ENCODE measurements at regions not wholly inside any gene's neighbourhood (a gene's known extent, or its start where the extent isn't known, plus 50 kb on each side); places are given as distances from the start of the nearest gene placed in this dataset.
"Not testable (repeated sequence)": the region's sequence is repeated elsewhere in the genome, so short reads cannot be mapped to it uniquely, and the experiment has no call there.

- Mint-ChIP-seq H3K4me3 (no peak overlapping the region), H3K4me1 (peaks cover 11% of the 10 kb centered on the region), H3K27ac (peak overlapping the region; percentile 37), H3K27me3 (no peaks in the 10 kb centered on the region), H3K36me3 (ENCODE audit: low read depth) (peaks cover 18% of the 10 kb centered on the region)
- DNase-seq (no peak), ATAC-seq (peak; percentile 14)
- no peaks in the 10 kb centered on the region for H3K9me3 ChIP-seq (ENCODE audit: control insufficient read depth, low read length, poor library complexity, severe bottlenecking)
Observed at GRCh38 chr6:144481527-144481926, 196.4 kb downstream of the UTRN start.

- H3K4me1 Mint-ChIP-seq = peaks cover 9% of the 10 kb centered on the region
- no peaks in the 10 kb centered on the region for H3K9me3 ChIP-seq (ENCODE audit: control insufficient read depth, low read length, poor library complexity, severe bottlenecking)
- H3K27me3 Mint-ChIP-seq = no peaks in the 10 kb centered on the region
- ATAC-seq (peak; percentile 74), DNase-seq (peak; percentile 34 to 54 (median 38))
- H3K27ac Mint-ChIP-seq = no peak overlapping the region
- H3K36me3 Mint-ChIP-seq (ENCODE audit: low read depth) = peaks cover 17% of the 10 kb centered on the region
- no peak overlapping the region for H3K4me3 Mint-ChIP-seq
Observed at GRCh38 chr6:144482142-144482541, 197.0 kb downstream of the UTRN start.

DNA sequence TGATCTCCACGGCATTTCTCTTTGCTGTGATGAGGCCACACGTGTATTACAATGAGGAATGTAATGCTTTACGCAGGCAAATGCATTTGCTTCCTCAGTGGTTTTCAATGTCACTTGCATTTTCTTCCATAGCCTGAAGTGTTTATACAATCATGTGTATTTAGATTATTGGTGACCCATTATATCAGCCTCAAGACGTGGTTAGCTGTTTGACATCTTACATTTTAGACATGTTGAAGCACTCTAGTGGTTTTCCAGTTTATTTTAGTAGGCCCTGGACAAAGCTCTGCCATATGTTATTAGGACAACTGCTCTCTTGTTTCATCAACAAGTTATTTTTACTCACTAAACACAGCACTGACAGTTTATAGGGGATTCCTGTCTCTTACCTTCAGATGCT lies 200.4 kb downstream of the UTRN start:
- H3K27me3 Mint-ChIP-seq = no peaks in the 10 kb centered on the region
- peaks cover 11% of the 10 kb centered on the region for H3K36me3 Mint-ChIP-seq (ENCODE audit: low read depth)
- peaks cover 4% of the 10 kb centered on the region for H3K4me1 Mint-ChIP-seq
- H3K4me3 Mint-ChIP-seq = peak overlapping the region; percentile 25
- H3K9me3 ChIP-seq (ENCODE audit: control insufficient read depth, low read length, poor library complexity, severe bottlenecking) = no peaks in the 10 kb centered on the region
- ATAC-seq = no peak
- H3K27ac Mint-ChIP-seq = no peak overlapping the region
- DNase-seq = no peak

- Mint-ChIP-seq H3K36me3 (ENCODE audit: low read depth) (peaks cover 17% of the 10 kb centered on the region), H3K4me1 (peaks cover 4% of the 10 kb centered on the region), H3K27ac (no peak overlapping the region), H3K27me3 (no peaks in the 10 kb centered on the region), H3K4me3 (no peak overlapping the region)
- no peak for DNase-seq
- ATAC-seq = no peak
- H3K9me3 ChIP-seq (ENCODE audit: control insufficient read depth, low read length, poor library complexity, severe bottlenecking) = no peaks in the 10 kb centered on the region
Observed at GRCh38 chr6:144488590-144488989, 203.5 kb downstream of the UTRN start.

- H3K4me3 Mint-ChIP-seq = no peak overlapping the region
- peaks cover 16% of the 10 kb centered on the region for H3K4me1 Mint-ChIP-seq
- no peak for DNase-seq
- no peak for ATAC-seq
- H3K9me3 ChIP-seq (ENCODE audit: control insufficient read depth, low read length, poor library complexity, severe bottlenecking) = no peaks in the 10 kb centered on the region
- H3K36me3 Mint-ChIP-seq (ENCODE audit: low read depth) = peaks cover 26% of the 10 kb centered on the region
- H3K27ac Mint-ChIP-seq = no peak overlapping the region
- no peaks in the 10 kb centered on the region for H3K27me3 Mint-ChIP-seq
Observed at GRCh38 chr6:144493035-144493910, 208.1 kb downstream of the UTRN start.

- peaks cover 22% of the 10 kb centered on the region for H3K4me1 Mint-ChIP-seq
- ATAC-seq; DNase-seq; H3K27me3 Mint-ChIP-seq; H3K9me3 ChIP-seq (ENCODE audit: control insufficient read depth, low read length, poor library complexity, severe bottlenecking); H3K27ac Mint-ChIP-seq; H3K4me3 Mint-ChIP-seq: not testable (repeated sequence)
- H3K36me3 Mint-ChIP-seq (ENCODE audit: low read depth) = peaks cover 27% of the 10 kb centered on the region
Observed at GRCh38 chr6:144495076-144495475, 209.9 kb downstream of the UTRN start.

DNA sequence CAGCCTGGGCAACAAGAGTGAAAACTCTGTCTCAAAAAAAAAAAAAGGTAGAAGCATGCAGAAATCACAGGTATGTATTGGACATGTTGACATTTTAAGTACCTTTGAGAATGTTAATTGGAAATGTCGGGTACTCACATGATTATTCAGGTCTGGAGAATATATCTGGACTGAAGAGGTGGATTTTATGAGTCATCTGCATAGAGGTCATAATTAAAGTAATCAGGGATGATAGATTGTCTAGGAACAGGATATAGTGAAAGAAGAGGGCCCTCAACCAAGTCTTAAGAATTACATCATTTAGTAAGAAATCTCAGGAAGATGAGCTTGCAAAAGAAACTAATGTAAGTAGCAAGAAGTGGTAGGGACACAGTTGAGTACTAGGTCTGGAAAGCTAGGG lies 212.5 kb downstream of the UTRN start:
- no peaks in the 10 kb centered on the region for H3K9me3 ChIP-seq (ENCODE audit: control insufficient read depth, low read length, poor library complexity, severe bottlenecking)
- ATAC-seq (no peak), DNase-seq (no peak)
- Mint-ChIP-seq H3K27ac (no peak overlapping the region), H3K4me1 (peaks cover 21% of the 10 kb centered on the region), H3K27me3 (no peaks in the 10 kb centered on the region), H3K4me3 (no peak overlapping the region), H3K36me3 (ENCODE audit: low read depth) (peaks cover 16% of the 10 kb centered on the region)

- Mint-ChIP-seq H3K4me3 (no peak overlapping the region), H3K27me3 (no peaks in the 10 kb centered on the region), H3K4me1 (peaks cover 23% of the 10 kb centered on the region), H3K36me3 (ENCODE audit: low read depth) (peaks cover 27% of the 10 kb centered on the region), H3K27ac (no peak overlapping the region)
- no peaks in the 10 kb centered on the region for H3K9me3 ChIP-seq (ENCODE audit: control insufficient read depth, low read length, poor library complexity, severe bottlenecking)
- DNase-seq (no peak), ATAC-seq (no peak)
Observed at GRCh38 chr6:144500892-144501291, 215.8 kb downstream of the UTRN start.

GRCh38 chr6:144505214-144505613 lies 220.1 kb downstream of the UTRN start:
- not testable (repeated sequence) for DNase-seq; H3K4me3 Mint-ChIP-seq; H3K27me3 Mint-ChIP-seq; ATAC-seq; H3K9me3 ChIP-seq (ENCODE audit: control insufficient read depth, low read length, poor library complexity, severe bottlenecking); H3K27ac Mint-ChIP-seq
- H3K36me3 Mint-ChIP-seq (ENCODE audit: low read depth) = peaks cover 17% of the 10 kb centered on the region
- H3K4me1 Mint-ChIP-seq = peaks cover 12% of the 10 kb centered on the region

DNA sequence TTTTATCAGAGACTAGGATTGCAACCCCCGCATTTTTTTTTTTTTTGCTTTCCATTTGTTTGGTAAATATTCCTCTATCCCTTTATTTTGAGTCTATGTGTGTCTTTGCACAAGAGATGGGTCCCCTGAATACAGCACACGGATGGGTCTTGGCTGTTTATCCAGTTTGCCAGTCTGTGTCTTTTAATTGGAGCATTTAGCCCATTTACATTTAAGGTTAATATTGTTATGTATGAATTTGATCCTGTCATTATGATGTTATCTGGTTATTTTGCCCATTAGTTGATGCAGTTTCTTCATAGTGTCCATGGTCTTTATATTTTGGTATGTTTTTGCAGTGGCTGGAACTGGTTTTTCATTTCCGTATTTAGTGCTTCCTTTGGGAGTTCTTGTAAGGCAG lies 220.9 kb downstream of the UTRN start:
- peaks cover 17% of the 10 kb centered on the region for H3K36me3 Mint-ChIP-seq (ENCODE audit: low read depth)
- H3K4me1 Mint-ChIP-seq; DNase-seq; ATAC-seq; H3K27me3 Mint-ChIP-seq; H3K9me3 ChIP-seq (ENCODE audit: control insufficient read depth, low read length, poor library complexity, severe bottlenecking); H3K27ac Mint-ChIP-seq; H3K4me3 Mint-ChIP-seq: not testable (repeated sequence)

GRCh38 chr6:144507772-144508312 lies 222.7 kb downstream of the UTRN start:
- not testable (repeated sequence) for H3K27me3 Mint-ChIP-seq; H3K9me3 ChIP-seq (ENCODE audit: control insufficient read depth, low read length, poor library complexity, severe bottlenecking); ATAC-seq; DNase-seq; H3K4me3 Mint-ChIP-seq; H3K4me1 Mint-ChIP-seq; H3K27ac Mint-ChIP-seq
- peaks cover 16% of the 10 kb centered on the region for H3K36me3 Mint-ChIP-seq (ENCODE audit: low read depth)

DNA sequence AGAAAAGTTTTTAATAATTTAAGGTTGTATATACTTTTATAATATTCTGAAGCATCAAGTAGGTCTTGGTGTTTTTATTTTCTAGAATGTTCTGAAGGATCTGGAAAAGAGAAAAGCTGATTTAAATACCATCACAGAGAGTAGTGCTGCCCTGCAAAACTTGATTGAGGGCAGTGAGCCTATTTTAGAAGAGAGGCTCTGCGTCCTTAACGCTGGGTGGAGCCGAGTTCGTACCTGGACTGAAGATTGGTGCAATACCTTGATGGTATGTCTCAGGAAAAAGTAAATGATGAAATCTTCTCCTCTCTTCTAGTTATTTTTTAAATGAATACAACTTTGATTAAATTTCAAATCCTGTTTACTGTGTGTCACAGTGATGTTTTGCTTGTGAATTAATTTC lies 225.7 kb downstream of the UTRN start:
- H3K4me3 Mint-ChIP-seq = no peak overlapping the region
- no peaks in the 10 kb centered on the region for H3K9me3 ChIP-seq (ENCODE audit: control insufficient read depth, low read length, poor library complexity, severe bottlenecking)
- ATAC-seq (no peak), DNase-seq (no peak)
- no peak overlapping the region for H3K27ac Mint-ChIP-seq
- H3K27me3 Mint-ChIP-seq = no peaks in the 10 kb centered on the region
- H3K36me3 Mint-ChIP-seq (ENCODE audit: low read depth) = peaks cover 4% of the 10 kb centered on the region
- peaks cover 7% of the 10 kb centered on the region for H3K4me1 Mint-ChIP-seq

DNA sequence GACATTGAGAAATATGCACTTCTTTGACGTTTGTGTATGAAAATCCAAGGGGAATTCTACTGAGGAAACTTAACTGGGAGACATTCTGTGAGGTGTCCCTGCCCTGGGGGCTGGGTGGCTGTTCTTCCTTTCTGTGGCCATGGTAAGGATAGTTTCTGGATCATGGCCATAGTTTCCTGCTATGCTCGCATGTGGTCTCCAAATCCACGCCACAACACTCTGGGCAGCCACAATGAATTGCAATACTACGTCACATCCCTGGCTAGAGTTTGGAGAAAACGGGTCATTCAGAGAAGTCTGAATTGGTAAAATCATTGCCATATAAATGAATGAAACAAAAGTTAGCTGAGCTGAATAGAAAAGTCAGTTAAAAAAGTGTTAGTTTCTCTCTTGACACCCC lies 230.6 kb downstream of the UTRN start:
- ATAC-seq (no peak), DNase-seq (no peak)
- peaks cover 2% of the 10 kb centered on the region for H3K36me3 Mint-ChIP-seq (ENCODE audit: low read depth)
- H3K4me3 Mint-ChIP-seq = no peak overlapping the region
- no peaks in the 10 kb centered on the region for H3K9me3 ChIP-seq (ENCODE audit: control insufficient read depth, low read length, poor library complexity, severe bottlenecking)
- H3K4me1 Mint-ChIP-seq = no peaks in the 10 kb centered on the region
- H3K27me3 Mint-ChIP-seq = no peaks in the 10 kb centered on the region
- no peak overlapping the region for H3K27ac Mint-ChIP-seq

- no peak overlapping the region for H3K27ac Mint-ChIP-seq
- no peak overlapping the region for H3K4me3 Mint-ChIP-seq
- H3K9me3 ChIP-seq (ENCODE audit: control insufficient read depth, low read length, poor library complexity, severe bottlenecking) = no peaks in the 10 kb centered on the region
- DNase-seq = no peak
- H3K36me3 Mint-ChIP-seq (ENCODE audit: low read depth) = peaks cover 2% of the 10 kb centered on the region
- ATAC-seq = no peak
- no peaks in the 10 kb centered on the region for H3K27me3 Mint-ChIP-seq
- peaks cover 2% of the 10 kb centered on the region for H3K4me1 Mint-ChIP-seq
Observed at GRCh38 chr6:144519426-144519825, 234.3 kb downstream of the UTRN start.

Data from T-helper 17 cell (primary cell).